HFF-Myc (cell line): ENCODE measurements at regions not wholly inside any gene's neighbourhood (a gene's known extent, or its start where the extent isn't known, plus 50 kb on each side); places are given as distances from the start of the nearest gene placed in this dataset.

ENCODE experiments used
- DNase-seq: peaks from one replicate; pipeline ENCODE4 v3.0.0-alpha.2; 2011; ENCODE audit warnings: low read depth; ENCODE audit errors: extremely low read depth
- H3K4me3 ChIP-seq: replicated peaks from 2 replicates; pipeline ENCODE4 v1.5.1; 2011; ENCODE audit warnings: low read depth, mild to moderate bottlenecking, control low read depth, low read length
- TF ChIP-seq, protein P1 (sequence below): IDR thresholded peaks from 2 replicates; pipeline ENCODE4 v1.5.1; 2012; ENCODE audit warnings: mild to moderate bottlenecking, low read depth, low read length, control low read depth; ENCODE audit errors: missing control alignments

DNA sequence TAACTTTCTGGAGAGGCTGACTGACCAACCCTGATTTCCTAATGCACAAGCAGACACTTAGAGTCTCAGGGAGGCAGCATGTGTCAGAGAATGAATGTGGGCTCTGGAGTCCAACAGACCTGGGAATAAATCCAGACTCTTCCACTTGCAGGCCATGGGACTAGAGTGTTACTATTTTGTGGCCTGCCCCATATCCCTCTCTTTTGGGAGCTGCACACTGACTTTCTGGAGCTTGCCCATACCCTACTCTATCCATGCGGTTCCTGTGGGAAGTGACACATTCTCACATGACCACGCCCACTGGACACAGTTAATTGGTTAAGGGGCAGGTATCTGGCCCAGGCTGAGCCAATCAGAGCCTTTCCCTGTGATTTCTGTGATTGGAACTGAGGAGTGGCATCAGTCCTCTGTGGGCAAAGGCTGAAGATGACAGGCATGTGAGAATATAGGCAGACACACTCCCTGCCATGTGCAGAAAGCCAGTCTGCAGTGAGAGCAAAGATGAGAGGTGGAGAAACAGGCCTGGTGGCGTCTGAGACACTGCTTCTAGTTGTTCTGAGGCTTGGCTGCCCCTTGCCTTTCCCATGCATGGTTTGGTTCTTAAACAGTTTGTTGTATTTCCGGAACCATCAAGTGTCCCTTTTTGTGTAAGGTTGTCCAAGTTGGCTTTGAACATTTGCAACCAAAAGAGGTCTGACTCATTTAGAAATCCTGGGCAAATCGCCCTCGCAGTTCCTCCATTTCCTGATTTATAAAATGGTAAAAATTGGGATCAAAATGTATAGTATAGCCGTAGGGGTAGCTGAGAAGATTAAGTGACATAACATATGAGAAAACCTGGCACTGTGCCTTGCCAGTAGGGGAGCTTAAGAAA lies 125.6 kb downstream of the CDC5L start:
- TF ChIP-seq, protein P1, sequence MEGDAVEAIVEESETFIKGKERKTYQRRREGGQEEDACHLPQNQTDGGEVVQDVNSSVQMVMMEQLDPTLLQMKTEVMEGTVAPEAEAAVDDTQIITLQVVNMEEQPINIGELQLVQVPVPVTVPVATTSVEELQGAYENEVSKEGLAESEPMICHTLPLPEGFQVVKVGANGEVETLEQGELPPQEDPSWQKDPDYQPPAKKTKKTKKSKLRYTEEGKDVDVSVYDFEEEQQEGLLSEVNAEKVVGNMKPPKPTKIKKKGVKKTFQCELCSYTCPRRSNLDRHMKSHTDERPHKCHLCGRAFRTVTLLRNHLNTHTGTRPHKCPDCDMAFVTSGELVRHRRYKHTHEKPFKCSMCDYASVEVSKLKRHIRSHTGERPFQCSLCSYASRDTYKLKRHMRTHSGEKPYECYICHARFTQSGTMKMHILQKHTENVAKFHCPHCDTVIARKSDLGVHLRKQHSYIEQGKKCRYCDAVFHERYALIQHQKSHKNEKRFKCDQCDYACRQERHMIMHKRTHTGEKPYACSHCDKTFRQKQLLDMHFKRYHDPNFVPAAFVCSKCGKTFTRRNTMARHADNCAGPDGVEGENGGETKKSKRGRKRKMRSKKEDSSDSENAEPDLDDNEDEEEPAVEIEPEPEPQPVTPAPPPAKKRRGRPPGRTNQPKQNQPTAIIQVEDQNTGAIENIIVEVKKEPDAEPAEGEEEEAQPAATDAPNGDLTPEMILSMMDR = no peak
- DNase-seq = no peak
- no peak overlapping the region for H3K4me3 ChIP-seq

DNA sequence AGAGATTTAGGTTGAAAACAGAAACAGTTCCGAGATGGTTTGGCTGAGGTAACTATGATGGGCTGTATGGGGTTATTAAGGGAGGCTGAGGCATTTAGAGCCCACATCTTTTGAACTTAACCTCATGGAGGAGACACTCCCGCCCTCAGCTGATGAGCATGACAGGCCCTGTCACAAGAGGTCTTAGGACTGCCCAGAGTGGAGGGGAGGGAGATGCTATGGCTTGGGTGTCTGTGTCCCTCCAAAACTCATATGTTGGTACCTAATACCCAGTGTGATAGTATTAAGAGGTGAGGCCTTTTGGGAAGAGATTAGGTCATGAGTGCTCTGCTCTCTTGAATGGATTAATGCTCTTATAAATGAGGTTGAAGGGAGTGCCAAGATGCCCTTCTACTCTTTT lies 126.6 kb downstream of the CDC5L start:
- no peak for DNase-seq
- H3K4me3 ChIP-seq = no peak overlapping the region
- TF ChIP-seq, protein P1 = no peak

DNA sequence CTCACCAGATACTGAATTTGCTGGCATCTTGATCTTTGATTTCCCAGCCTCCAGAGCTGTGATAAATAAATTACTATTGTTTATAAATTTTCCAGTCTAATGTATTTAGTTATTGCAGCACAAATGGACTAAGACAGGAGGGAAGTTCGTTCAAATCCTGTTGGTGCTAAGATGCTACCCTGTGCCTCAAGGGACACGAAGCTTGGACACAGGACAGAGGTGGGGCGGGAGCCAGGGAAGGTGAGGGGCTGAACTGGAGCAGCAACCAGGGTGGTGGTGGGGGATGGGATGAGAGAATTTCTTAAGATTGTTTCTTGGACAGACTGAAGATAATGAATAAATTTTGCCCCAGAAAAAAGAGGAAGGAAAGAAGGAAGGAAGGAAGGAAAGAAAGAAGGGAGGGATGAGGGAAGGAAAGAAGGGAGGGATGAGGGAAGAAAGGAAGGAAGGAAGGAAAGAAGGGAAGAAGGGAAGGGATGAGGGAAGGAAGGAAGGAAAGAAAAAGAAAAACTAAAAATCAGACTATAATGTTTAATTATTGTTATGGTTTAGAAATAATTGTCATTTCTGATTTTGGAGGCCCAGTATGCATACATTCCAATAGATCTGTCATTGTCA lies 127.2 kb downstream of the CDC5L start:
- no peak overlapping the region for H3K4me3 ChIP-seq
- TF ChIP-seq, protein P1 = no peak
- no peak for DNase-seq

DNA sequence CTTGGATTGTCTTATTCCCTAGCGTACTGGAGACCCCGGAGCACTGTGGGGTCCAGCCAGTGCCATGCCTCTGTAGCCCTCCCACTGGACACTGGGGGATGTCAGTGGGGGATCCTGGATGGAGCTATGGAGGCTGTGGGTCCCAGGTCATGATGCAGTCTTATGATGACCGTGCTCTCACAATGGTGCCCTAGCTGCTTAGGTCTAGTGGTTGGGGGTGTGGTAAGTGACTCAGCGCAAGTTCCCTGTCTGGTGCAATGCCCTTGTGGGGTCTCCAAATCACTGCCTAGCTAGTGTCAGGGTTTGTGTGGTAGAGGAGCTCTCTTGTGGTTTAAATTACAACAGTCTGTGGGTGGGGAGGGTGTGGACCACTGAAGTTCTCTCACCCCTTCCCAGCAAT lies 135.4 kb downstream of the CDC5L start:
- DNase-seq = no peak
- H3K4me3 ChIP-seq = no peak overlapping the region
- TF ChIP-seq, protein P1 = no peak

DNA sequence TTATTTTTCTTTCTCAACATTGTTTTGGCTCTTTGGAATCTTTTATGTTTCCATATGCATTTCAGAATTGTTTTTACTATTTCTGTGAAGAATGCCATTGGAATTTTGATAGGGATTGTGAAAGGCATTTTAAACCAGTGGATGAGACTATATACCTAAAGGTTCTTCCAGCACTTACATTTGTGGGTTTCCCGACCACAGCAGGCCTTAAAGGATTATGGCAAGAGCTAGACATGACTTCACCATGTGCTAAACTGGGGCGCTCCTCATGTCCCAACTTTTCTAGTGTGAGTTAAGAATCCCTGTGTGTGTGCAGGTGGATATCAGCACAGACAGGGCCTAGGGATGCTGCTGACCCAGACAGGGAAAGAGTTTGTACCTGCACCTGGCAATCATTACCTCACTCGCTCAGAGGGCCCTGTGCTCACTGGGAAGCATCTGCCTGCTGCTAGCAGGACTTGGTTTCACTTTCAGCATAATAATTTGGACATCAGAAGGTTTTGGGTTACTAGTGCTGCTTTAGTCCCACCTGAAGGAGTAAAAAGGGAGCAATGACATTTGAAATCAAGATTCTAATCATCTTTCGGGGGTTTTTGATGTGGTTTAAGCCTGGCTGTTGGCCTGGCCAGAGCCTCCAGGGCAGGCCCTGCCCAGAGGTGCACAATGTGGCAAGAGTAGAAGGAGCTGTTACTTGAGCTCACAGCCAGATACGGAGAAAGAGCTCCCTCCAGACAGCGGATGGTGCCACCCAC lies 137.1 kb downstream of the CDC5L start:
- TF ChIP-seq, protein P1 = no peak
- DNase-seq = no peak
- no peak overlapping the region for H3K4me3 ChIP-seq

DNA sequence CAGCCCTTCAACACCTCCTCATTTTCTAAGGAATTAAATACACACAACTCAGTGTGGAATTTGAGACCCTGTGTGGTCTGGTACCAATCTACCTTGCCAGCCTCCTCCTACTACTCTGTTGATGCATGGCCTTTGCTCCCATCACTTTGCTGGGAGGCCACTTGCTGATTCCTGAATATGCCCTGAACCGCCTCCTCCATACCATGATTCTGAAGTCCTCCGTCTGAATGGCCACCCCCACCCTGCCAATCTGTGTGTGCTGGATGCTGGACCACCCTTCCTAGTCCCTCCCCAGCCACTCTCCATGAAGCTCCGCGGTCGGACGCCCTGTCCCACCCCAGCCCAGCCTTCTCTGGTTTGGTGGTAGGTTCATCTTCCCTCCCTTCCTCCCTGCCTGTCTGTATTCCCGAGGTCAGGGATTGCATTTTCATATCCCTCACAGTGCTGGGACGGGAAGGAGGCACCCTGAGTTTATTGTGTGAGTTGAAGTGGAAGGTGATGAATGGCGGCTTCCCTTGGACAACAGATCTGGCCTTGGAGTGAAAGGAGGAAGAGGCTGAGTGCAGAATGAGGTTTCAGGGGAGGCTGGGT lies 138.3 kb downstream of the CDC5L start:
- no peak overlapping the region for H3K4me3 ChIP-seq
- no peak for DNase-seq
- TF ChIP-seq, protein P1 = no peak
